ENCODE measurements at regions not wholly inside any gene's neighbourhood (a gene's known extent, or its start where the extent isn't known, plus 50 kb on each side); places are given as distances from the start of the nearest gene placed in this dataset.

- FAIRE-seq, result no peak
- in situ Hi-C loops (cut with MboI), result no loop called here
- Histone ChIP-seq H3K36me3 (ENCODE audit: control insufficient read depth in 2 of 2, insufficient read depth in 2 of 2, low read length in 1 of 2) (no peaks in the 10 kb centered on the region), H3K9ac (ENCODE audit: control insufficient read depth, insufficient read depth, low read length) (no peak overlapping the region), H3K27ac (ENCODE audit: control insufficient read depth, insufficient read depth) (no peak overlapping the region), H3K4me1 (ENCODE audit: control insufficient read depth, insufficient read depth, low read length) (no peaks in the 10 kb centered on the region), H4K20me1 (ENCODE audit: control insufficient read depth, insufficient read depth) (no peaks in the 10 kb centered on the region), H3K4me3 (no peak overlapping the region), H3K4me2 (ENCODE audit: control insufficient read depth, insufficient read depth) (no peak overlapping the region), H3K79me2 (ENCODE audit: control insufficient read depth, insufficient read depth, low read length) (no peaks in the 10 kb centered on the region), H2AFZ (ENCODE audit: control insufficient read depth, low read depth, low read length) (no peak overlapping the region), H3K9me3 (replicated peaks; ENCODE audit: control insufficient read depth, insufficient read depth, low read length) (no peaks in the 10 kb centered on the region), H3K27me3 (replicated peaks in 1 of 2; ENCODE audit: control insufficient read depth in 2 of 2, insufficient read depth in 2 of 2, low read length in 1 of 2) (no peaks in the 10 kb centered on the region)
- no peak for ATAC-seq
- TF ChIP-seq PKNOX1 (IDR thresholded peaks at IDR 0.05) (no peak), ZSCAN29 (IDR thresholded peaks at IDR 0.05) (no peak)
- TF ChIP-seq, protein P1, sequence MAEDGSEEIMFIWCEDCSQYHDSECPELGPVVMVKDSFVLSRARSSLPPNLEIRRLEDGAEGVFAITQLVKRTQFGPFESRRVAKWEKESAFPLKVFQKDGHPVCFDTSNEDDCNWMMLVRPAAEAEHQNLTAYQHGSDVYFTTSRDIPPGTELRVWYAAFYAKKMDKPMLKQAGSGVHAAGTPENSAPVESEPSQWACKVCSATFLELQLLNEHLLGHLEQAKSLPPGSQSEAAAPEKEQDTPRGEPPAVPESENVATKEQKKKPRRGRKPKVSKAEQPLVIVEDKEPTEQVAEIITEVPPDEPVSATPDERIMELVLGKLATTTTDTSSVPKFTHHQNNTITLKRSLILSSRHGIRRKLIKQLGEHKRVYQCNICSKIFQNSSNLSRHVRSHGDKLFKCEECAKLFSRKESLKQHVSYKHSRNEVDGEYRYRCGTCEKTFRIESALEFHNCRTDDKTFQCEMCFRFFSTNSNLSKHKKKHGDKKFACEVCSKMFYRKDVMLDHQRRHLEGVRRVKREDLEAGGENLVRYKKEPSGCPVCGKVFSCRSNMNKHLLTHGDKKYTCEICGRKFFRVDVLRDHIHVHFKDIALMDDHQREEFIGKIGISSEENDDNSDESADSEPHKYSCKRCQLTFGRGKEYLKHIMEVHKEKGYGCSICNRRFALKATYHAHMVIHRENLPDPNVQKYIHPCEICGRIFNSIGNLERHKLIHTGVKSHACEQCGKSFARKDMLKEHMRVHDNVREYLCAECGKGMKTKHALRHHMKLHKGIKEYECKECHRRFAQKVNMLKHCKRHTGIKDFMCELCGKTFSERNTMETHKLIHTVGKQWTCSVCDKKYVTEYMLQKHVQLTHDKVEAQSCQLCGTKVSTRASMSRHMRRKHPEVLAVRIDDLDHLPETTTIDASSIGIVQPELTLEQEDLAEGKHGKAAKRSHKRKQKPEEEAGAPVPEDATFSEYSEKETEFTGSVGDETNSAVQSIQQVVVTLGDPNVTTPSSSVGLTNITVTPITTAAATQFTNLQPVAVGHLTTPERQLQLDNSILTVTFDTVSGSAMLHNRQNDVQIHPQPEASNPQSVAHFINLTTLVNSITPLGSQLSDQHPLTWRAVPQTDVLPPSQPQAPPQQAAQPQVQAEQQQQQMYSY (CRISPR knock-in tag; IDR thresholded peaks at IDR 0.05), result no peak
- 2% methylated on average over 2 of the region's 2 CpGs for WGBS (ENCODE audit: insufficient coverage, insufficient replicate concordance, low lambda C conversion rate, missing lambda C conversion rate)
- CTCF ChIA-PET, result no interaction called here
- RAD21 ChIA-PET (ENCODE audit: unreplicated experiment), result no interaction called here
- DNase-seq (ENCODE audit: low read depth, low spot score), result no peak
- BruUV-seq (replicated peaks), result no TSS peak
- POLR2A ChIA-PET, result no interaction called here
- SMC1A ChIA-PET (ENCODE audit: uncharacterized antibody, unreplicated experiment), result no interaction called here
- intact Hi-C loops (cut with micrococcal nuclease; ENCODE audit: unreplicated experiment), result no loop called here
Observed at GRCh38 chr7:120169996-120170783, 102.8 kb upstream of the KCND2 start.
